NCI-H2227 (cell line): ENCODE measurements at regions not wholly inside any gene's neighbourhood (a gene's known extent, or its start where the extent isn't known, plus 50 kb on each side); places are given as distances from the start of the nearest gene placed in this dataset.

Experiments used
- DNase-seq: peaks from one replicate; lab custom pipeline; 2025; ENCODE audit not compliant: unreplicated experiment; lab: John Stamatoyannopoulos, UW

- DNase-seq, result no peak
Measured at GRCh38 chr5:107266100-107266499, 404.6 kb downstream of the EFNA5 start.

- no peak for DNase-seq
Measured at GRCh38 chr5:107265193-107265592, 405.5 kb downstream of the EFNA5 start.

GRCh38 chr5:107263387-107264018 lies 407.2 kb downstream of the EFNA5 start:
- DNase-seq, result no peak

- DNase-seq, result no peak
Measured at GRCh38 chr5:107257885-107258520, 412.7 kb downstream of the EFNA5 start.

GRCh38 chr5:107254902-107255234 lies 415.9 kb downstream of the EFNA5 start:
- no peak for DNase-seq

- DNase-seq, result no peak
Measured at GRCh38 chr5:107254214-107254901, 416.4 kb downstream of the EFNA5 start.

- no peak for DNase-seq
Measured at GRCh38 chr5:107253246-107253645, 417.5 kb downstream of the EFNA5 start.

GRCh38 chr5:107251151-107251550 lies 419.6 kb downstream of the EFNA5 start:
- DNase-seq, result no peak

GRCh38 chr5:107248066-107248695 lies 422.6 kb downstream of the EFNA5 start:
- peak; percentile 1 for DNase-seq

- DNase-seq, result no peak
Measured at GRCh38 chr5:107247427-107247826, 423.3 kb downstream of the EFNA5 start.

- DNase-seq, result no peak
Measured at GRCh38 chr5:107243220-107243579, 427.5 kb downstream of the EFNA5 start.

GRCh38 chr5:107242411-107243219 lies 428.1 kb downstream of the EFNA5 start:
- DNase-seq, result no peak

GRCh38 chr5:107241841-107242240 lies 428.9 kb downstream of the EFNA5 start:
- no peak for DNase-seq

GRCh38 chr5:107235167-107235566 lies 435.6 kb downstream of the EFNA5 start:
- no peak for DNase-seq

GRCh38 chr5:107232788-107233187 lies 437.9 kb downstream of the EFNA5 start:
- no peak for DNase-seq

- no peak for DNase-seq
Measured at GRCh38 chr5:107232293-107232692, 438.4 kb downstream of the EFNA5 start.

GRCh38 chr5:107231191-107231590 lies 439.5 kb downstream of the EFNA5 start:
- DNase-seq, result no peak

- DNase-seq, result no peak
Measured at GRCh38 chr5:107230367-107230766, 440.4 kb downstream of the EFNA5 start.

GRCh38 chr5:107228226-107228625 lies 442.5 kb downstream of the EFNA5 start:
- no peak for DNase-seq

- DNase-seq, result peak; percentile 2
Measured at GRCh38 chr5:107224272-107224671, 446.5 kb downstream of the EFNA5 start.

- no peak for DNase-seq
Measured at GRCh38 chr5:107223066-107223465, 447.7 kb downstream of the EFNA5 start.
